PFSK-1 (cell line): ENCODE measurements at regions not wholly inside any gene's neighbourhood (a gene's known extent, or its start where the extent isn't known, plus 50 kb on each side); places are given as distances from the start of the nearest gene placed in this dataset.

ENCODE experiments used
- POLR2AphosphoS5 ChIP-seq: IDR thresholded peaks from 2 replicates; pipeline ENCODE4 v1.6.1; 2012; ENCODE audit warnings: low read depth, mild to moderate bottlenecking, control low read depth, low read length, moderate library complexity
- REST ChIP-seq, 2 experiments: IDR thresholded peaks; 2 replicates each; pipeline versions ENCODE4 v1.6.1 to v1.8.0; 2011 to 2012; ENCODE audit warnings: low read depth in 2 of 2, low read length in 2 of 2, control low read depth in 1 of 2, inconsistent platforms in 1 of 2, mild to moderate bottlenecking in 1 of 2, moderate library complexity in 1 of 2; ENCODE audit not compliant: insufficient read depth in 1 of 2

- TF ChIP-seq REST (IDR thresholded peaks at IDR 0.05; ENCODE audit: insufficient read depth in 1 of 2, low read depth in 2 of 2, low read length in 2 of 2) (no peak), POLR2AphosphoS5 (no peak)
Measured at GRCh38 chr2:149984311-149984710, 396.7 kb upstream of the MMADHC start.
